Fibroblast of skin of left quadriceps (primary cell): ENCODE measurements at regions not wholly inside any gene's neighbourhood (a gene's known extent, or its start where the extent isn't known, plus 50 kb on each side); places are given as distances from the start of the nearest gene placed in this dataset.

Experiments used
- DNase-seq, 2 experiments: peaks; one replicate each; pipeline ENCODE4 v3.0.0-alpha.2; 2013; ENCODE audit warnings: low read depth in 2 of 2

DNA sequence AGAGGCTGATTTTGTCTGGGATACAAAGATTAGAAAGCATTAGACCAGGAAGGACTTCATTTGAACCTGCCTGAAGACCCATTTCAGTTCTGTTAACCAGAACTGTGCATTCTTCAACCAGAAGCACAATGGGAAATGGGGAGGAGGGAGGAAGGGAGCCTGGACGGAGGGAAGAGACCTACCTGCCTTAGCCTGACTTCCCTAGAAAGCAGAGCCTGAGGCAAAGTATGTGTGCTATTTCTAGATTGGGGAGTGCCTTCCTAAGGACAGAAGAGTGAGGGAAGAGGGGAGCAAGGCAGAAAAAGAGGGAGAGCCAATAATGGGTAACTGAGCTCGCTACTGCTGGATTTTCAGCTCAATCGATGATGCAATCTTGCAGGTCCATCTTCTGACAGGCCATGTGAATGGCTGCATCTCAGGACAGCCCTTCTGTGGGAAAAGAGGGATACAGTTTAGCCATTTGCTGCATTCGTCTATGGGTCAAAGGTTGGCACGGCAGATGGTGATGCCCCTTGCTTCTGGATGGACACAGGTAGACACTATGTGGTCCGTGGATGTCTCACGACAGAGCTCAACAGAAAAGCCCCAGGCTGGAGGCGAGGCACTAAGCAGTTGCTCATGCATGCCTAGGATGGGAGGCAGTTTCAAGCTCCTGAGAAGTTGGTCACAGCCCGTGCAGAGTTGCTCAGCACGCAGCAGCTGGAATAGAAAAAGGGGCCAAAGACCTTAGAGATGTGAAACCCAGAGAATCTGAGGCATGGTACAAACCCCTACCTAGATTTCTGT, 78.8 kb upstream of the UBL3 start:
- no peak for DNase-seq

DNA sequence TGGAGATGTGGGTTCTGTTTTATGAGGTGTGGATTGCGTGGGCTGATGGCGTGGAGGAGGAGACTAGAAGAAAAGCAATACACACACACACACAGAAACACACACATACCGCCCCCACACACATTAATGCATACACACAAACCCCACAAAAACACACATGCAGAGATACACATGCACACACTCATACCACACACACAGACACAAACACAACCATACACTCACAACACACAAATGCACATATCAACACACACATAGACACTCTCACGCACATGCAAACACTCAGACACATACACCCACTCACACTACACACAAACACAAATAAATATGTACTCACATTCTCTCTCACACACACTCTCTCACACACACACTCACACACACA, 75.7 kb upstream of the UBL3 start:
- no peak for DNase-seq

GRCh38 chr13:29925457-29926097, 75.2 kb upstream of the UBL3 start:
- peak in 1 of 2 experiments; percentile 60 for DNase-seq

- no peak for DNase-seq
Measured at GRCh38 chr13:29924482-29925350, 74.3 kb upstream of the UBL3 start.

DNA sequence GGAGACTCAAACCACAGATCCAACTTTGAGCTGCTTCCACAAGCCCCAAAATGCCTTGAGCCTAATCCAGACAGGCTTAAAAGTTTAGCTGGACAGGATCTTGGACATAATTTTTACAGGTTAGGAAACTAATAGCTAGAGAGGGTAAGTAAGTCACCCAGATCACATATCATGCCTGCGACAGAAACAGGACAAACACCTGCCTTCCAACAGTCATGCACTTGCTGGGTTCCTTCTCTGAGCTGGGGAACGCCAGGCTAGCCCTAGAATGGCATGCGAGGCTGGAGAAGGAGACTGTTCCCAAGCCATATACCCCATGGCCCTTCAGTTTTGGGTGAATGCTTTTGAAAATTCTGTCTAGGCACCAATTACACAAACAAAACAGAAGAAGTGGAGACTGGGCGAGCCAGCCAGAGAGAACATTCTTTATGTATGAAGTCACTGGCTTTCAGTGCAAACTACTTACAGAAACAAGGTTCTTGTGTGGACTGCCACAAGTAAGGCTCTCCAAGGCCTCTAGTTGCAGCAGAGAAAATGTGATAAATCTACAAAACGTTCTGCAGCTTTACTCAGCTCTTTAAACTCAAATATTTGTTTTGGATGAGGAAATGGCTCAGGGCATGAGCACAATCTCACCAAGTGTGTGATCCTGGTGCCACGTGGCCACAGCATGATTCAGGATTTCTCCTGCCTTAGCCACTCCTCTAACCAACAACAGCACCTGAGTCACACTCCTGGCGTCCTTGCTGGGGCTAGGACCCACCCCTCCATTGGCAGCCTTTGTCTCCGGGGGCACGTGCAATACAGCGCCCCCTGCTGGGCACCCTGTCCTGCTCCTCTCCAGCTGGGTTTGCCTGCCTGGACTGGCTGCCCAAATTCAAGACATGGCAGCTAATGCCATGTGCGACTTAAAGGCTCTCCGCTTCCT, 73.4 kb upstream of the UBL3 start:
- peak; percentile 95 to 96 for DNase-seq

DNA sequence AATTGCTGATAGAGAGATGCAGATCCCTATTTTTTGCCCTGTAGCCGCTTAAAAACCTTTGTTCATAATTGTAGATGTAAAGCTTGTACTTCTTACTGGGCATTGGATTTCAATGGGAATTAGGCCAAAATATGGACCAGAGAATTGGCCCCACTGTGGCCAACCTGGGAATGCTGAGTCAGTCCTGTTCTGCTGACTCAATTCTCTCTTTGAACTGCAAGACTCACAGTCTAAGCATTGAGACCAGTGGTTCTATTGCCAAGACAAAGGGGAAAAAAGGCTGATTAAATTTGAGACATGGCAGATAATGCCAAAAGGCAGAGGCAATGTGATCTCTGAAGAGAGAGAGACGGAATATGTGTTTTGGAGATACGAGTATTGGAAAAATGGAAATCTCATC, 72.5 kb upstream of the UBL3 start:
- DNase-seq, result no peak

GRCh38 chr13:29922281-29922821, 71.9 kb upstream of the UBL3 start:
- DNase-seq, result no peak

GRCh38 chr13:29921542-29921941, 71.1 kb upstream of the UBL3 start:
- DNase-seq, result no peak

DNA sequence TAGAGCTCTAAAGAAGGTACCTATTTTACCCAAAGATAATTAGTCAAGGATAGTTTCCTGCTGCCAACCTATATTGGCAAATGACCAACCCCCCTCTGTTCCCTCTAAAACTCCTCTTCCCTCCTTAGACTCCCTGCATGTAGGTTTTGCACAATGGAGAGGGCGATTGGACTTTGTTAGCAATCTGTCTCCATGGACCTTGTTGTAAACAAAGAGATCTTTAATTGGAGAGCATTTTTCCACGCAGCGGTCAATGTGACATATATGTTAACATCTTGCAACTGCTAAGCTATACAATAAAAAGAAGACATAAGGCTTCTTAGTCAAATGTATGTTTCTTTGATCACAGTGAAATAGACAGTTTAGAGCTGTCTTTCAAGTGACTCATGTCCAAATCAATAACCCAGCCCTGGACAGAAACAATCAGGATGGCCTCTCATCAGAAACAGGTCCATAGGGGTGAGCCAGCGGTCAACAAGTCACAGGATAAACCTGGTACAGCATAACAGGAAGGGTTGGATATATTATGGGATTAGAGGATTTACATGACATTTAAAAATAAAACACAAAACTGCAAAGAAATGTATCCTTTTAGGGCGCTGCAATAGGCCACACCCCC, 69.7 kb upstream of the UBL3 start:
- no peak for DNase-seq

GRCh38 chr13:29918845-29919244, 68.4 kb upstream of the UBL3 start:
- DNase-seq, result no peak

DNA sequence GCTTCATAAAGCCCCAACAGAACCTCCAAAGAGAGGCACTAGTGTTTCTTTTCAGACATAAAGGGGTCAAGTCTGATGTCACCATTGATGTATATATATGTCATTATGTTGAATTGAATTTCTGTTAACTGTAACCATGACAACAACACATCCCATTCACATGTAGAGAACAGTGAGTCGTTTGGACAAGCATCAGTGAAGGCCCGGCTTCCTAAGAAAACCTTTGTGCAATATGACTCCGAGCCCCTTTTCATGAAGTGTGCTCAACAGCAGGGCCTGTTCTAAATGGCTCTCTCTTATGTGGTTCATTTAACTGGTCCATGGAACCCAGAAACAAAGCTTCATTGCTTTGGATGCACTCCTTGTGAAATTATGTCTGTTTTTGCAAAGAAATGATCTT, 67.2 kb upstream of the UBL3 start:
- DNase-seq, result no peak

DNA sequence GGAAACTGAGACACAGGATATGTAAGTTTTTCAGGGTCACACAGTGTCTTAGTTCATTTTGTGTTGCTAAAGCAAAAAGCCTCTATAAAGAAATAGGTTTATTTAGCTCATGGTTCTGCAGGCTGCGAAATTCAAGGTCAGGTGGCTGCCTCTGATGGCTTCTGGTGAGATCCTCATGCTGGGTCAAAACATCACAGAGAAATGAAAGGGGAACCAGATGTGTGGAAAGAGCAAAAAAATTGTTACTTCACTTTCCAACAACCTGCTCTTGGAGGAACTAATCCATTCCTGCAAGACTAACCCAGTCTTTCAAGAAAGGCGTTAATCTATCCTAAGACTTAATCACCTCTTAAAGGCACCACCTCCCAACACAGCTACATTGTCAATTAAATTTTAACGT, 64.2 kb upstream of the UBL3 start:
- DNase-seq, result no peak

DNA sequence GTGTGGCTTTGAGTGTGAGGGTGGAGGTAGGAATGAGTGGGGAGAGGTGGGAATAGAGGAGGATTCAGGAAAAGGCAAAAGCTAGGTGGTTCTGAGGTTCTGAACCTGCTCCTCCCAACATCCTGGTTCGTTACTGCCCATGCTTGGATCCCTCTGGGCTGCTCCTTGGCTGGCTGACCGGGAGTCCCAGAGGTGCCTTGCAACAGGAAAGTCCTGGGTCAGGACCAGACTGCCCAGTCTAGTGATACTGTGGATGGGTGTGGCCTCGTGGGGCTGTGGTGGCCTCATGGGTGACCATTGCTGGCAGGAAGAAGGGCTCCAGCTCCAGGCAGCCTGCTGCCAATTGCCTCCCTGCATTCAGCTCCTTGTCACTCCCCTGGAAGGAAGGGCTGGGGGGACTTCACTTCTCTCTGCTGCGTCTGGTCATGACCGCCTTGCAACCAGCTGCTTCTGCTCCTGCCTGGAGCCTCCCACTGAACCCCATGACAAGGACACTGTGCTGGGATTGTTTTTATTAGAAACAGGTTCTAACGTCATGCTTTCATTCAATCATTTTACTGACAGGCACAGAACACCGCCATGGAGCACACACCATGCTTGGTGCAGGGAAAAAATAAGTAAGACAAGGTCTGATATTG, 61.5 kb upstream of the UBL3 start:
- no peak for DNase-seq

DNA sequence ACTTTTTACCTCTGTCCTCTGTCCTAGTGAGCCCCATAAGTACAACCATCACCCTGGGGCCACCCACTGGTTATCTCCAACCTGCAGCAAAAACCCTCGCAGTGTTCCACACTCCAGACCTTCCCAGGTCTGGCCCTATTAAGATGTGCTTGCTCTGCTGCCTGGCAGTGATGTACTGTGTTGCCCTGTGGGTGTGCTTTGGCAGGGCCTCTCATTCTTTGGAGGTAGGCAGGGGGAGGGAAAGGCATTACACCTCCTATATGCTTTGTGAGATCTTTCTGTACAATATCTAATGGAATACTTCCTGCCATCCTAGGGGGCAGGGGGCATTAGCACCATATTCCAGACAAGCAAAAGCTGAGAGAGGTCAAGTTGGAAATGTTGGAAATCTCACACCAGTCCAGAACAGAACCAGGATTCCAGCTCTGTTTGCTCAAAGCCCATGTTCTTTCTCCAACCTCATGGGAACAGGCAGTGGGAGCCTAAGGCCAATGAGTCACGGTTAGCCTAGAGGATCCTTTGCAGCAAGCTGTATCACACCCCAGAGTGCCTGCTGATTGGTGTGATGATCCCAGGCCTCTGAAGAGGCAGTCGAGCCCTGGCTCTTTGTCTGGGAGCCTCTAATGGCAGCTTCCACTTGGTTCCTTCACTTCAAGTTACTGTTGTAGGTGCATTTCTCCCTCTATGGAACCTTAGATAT, 59.7 kb upstream of the UBL3 start:
- DNase-seq, result no peak

GRCh38 chr13:29909081-29909730, 58.8 kb upstream of the UBL3 start:
- no peak for DNase-seq

GRCh38 chr13:29908416-29909080, 58.1 kb upstream of the UBL3 start:
- DNase-seq, result peak; percentile 62

DNA sequence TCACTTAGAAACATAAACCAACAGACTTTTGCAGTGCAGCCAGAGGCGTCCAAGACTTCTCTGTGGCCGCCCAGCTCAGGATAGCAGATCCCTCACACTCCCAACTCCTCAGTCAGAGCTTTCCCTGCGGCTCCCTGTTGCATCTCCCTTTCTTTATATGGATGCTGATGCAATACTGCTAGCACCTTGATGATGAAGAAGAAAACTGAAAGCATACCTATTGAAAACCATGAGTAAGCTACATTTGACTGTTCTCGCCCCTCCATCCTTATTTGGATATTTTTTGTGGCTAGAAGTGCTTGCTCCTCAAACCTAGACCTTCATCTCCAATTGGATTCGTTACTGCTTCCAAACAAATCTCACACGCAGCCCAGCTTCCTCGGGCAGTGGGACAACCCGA, 57.3 kb upstream of the UBL3 start:
- DNase-seq, result no peak

DNA sequence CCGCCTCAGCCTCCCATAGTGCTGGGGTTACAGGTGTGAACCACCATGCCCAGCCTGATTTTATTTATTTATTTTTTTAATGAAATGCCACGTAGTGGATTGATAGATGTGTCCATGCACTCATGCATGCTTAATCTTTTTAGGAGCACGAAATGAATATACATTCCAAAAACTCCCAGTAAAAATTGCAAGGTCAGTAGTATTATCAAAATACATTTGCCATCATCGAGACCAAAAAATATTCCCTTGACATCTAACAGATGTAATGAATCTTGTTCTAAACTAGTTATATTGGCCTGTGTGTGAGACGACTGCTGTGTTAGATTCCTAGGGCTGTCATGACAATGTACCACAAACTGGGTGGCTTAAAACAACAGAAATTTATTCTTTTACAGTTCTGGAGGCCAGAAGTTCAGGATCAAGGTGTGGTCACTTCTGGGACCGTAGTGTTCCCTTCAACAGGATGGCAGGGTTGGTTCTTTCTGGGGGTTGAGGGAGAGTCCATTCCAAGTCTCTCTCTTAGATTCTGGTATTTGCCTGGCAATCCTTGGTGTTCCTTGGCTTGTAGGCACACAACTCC, 56.1 kb upstream of the UBL3 start:
- DNase-seq, result no peak
